ENCODE measurements at regions not wholly inside any gene's neighbourhood (a gene's known extent, or its start where the extent isn't known, plus 50 kb on each side); places are given as distances from the start of the nearest gene placed in this dataset.
"Not testable (repeated sequence)": the region's sequence is repeated elsewhere in the genome, so short reads cannot be mapped to it uniquely, and the experiment has no call there.

- H3K9me3 Mint-ChIP-seq; H3K4me3 Mint-ChIP-seq; H3K27ac Mint-ChIP-seq; H3K36me3 Mint-ChIP-seq (ENCODE audit: low read depth); H3K4me1 Mint-ChIP-seq; H3K27me3 Mint-ChIP-seq: not testable (repeated sequence)
- DNase-seq (peak; percentile 46), ATAC-seq (peak; percentile 62)
Measured at GRCh38 chr1:120357046-120357445, 57.8 kb upstream of the NBPF8 start.

GRCh38 chr1:120356170-120356569, 58.7 kb upstream of the NBPF8 start:
- ATAC-seq, result not testable (repeated sequence)

GRCh38 chr1:120354618-120355184, 60.1 kb upstream of the NBPF8 start:
- peak; percentile 48 for DNase-seq
- peak; percentile 90 for ATAC-seq
- not testable (repeated sequence) for H3K36me3 Mint-ChIP-seq (ENCODE audit: low read depth); H3K27me3 Mint-ChIP-seq; H3K4me1 Mint-ChIP-seq; H3K9me3 Mint-ChIP-seq
- peak overlapping the region; percentile 98 for H3K27ac Mint-ChIP-seq
- peak overlapping the region; percentile 77 for H3K4me3 Mint-ChIP-seq

More at GRCh38 chr1:120356170-120356569, 58.7 kb upstream of the NBPF8 start:
- not testable (repeated sequence) for H3K27ac Mint-ChIP-seq; H3K4me3 Mint-ChIP-seq; H3K9me3 Mint-ChIP-seq; H3K4me1 Mint-ChIP-seq; H3K27me3 Mint-ChIP-seq; H3K36me3 Mint-ChIP-seq (ENCODE audit: low read depth); DNase-seq

- not testable (repeated sequence) for H3K9me3 Mint-ChIP-seq; H3K4me1 Mint-ChIP-seq; H3K36me3 Mint-ChIP-seq (ENCODE audit: low read depth); H3K27ac Mint-ChIP-seq; DNase-seq; ATAC-seq; H3K27me3 Mint-ChIP-seq
- H3K4me3 Mint-ChIP-seq, result peak overlapping the region; percentile 65
Measured at GRCh38 chr1:120342231-120343073, 72.4 kb upstream of the NBPF8 start.

- not testable (repeated sequence) for H3K4me1 Mint-ChIP-seq; ATAC-seq; DNase-seq; H3K27me3 Mint-ChIP-seq; H3K36me3 Mint-ChIP-seq (ENCODE audit: low read depth); H3K9me3 Mint-ChIP-seq
- peak overlapping the region; percentile 81 for H3K4me3 Mint-ChIP-seq
- H3K27ac Mint-ChIP-seq, result peak overlapping the region; percentile 73
Measured at GRCh38 chr1:120341756-120342155, 73.1 kb upstream of the NBPF8 start.

GRCh38 chr1:120340838-120341751, 73.7 kb upstream of the NBPF8 start:
- peak; percentile 57 for DNase-seq
- ATAC-seq; H3K36me3 Mint-ChIP-seq (ENCODE audit: low read depth); H3K9me3 Mint-ChIP-seq; H3K27me3 Mint-ChIP-seq; H3K4me1 Mint-ChIP-seq: not testable (repeated sequence)
- peak overlapping the region; percentile 81 for H3K4me3 Mint-ChIP-seq
- H3K27ac Mint-ChIP-seq, result peak overlapping the region; percentile 71

GRCh38 chr1:120315738-120316137, 99.1 kb upstream of the NBPF8 start:
- not testable (repeated sequence) for H3K4me3 Mint-ChIP-seq; H3K27ac Mint-ChIP-seq; DNase-seq; H3K36me3 Mint-ChIP-seq (ENCODE audit: low read depth); ATAC-seq; H3K27me3 Mint-ChIP-seq; H3K4me1 Mint-ChIP-seq; H3K9me3 Mint-ChIP-seq

- H3K4me1 Mint-ChIP-seq; H3K9me3 Mint-ChIP-seq; H3K4me3 Mint-ChIP-seq; DNase-seq; H3K36me3 Mint-ChIP-seq (ENCODE audit: low read depth); ATAC-seq; H3K27me3 Mint-ChIP-seq; H3K27ac Mint-ChIP-seq: not testable (repeated sequence)
Measured at GRCh38 chr1:120311930-120312329, 102.9 kb upstream of the NBPF8 start.

- H3K4me1 Mint-ChIP-seq; H3K9me3 Mint-ChIP-seq; DNase-seq; H3K4me3 Mint-ChIP-seq; H3K27ac Mint-ChIP-seq; ATAC-seq; H3K27me3 Mint-ChIP-seq; H3K36me3 Mint-ChIP-seq (ENCODE audit: low read depth): not testable (repeated sequence)
Measured at GRCh38 chr1:120308940-120309578, 105.8 kb upstream of the NBPF8 start.

GRCh38 chr1:120305046-120305445, 109.8 kb upstream of the NBPF8 start:
- not testable (repeated sequence) for H3K4me3 Mint-ChIP-seq; H3K4me1 Mint-ChIP-seq; ATAC-seq; DNase-seq; H3K36me3 Mint-ChIP-seq (ENCODE audit: low read depth); H3K27me3 Mint-ChIP-seq; H3K9me3 Mint-ChIP-seq; H3K27ac Mint-ChIP-seq

- not testable (repeated sequence) for DNase-seq; H3K27ac Mint-ChIP-seq; H3K4me1 Mint-ChIP-seq; H3K4me3 Mint-ChIP-seq; ATAC-seq; H3K27me3 Mint-ChIP-seq; H3K9me3 Mint-ChIP-seq; H3K36me3 Mint-ChIP-seq (ENCODE audit: low read depth)
Measured at GRCh38 chr1:120304341-120304740, 110.5 kb upstream of the NBPF8 start.

GRCh38 chr1:120299433-120300057, 115.3 kb upstream of the NBPF8 start:
- H3K36me3 Mint-ChIP-seq (ENCODE audit: low read depth); H3K4me1 Mint-ChIP-seq; H3K27me3 Mint-ChIP-seq; H3K4me3 Mint-ChIP-seq; ATAC-seq; H3K27ac Mint-ChIP-seq; H3K9me3 Mint-ChIP-seq; DNase-seq: not testable (repeated sequence)

GRCh38 chr1:120298487-120298886, 116.3 kb upstream of the NBPF8 start:
- H3K27ac Mint-ChIP-seq; H3K4me1 Mint-ChIP-seq; ATAC-seq; H3K36me3 Mint-ChIP-seq (ENCODE audit: low read depth); H3K9me3 Mint-ChIP-seq; DNase-seq; H3K4me3 Mint-ChIP-seq; H3K27me3 Mint-ChIP-seq: not testable (repeated sequence)

- not testable (repeated sequence) for ATAC-seq
Measured at GRCh38 chr1:120297345-120297953, 117.4 kb upstream of the NBPF8 start.

More at GRCh38 chr1:120297345-120297953, 117.4 kb upstream of the NBPF8 start:
- H3K9me3 Mint-ChIP-seq; H3K4me1 Mint-ChIP-seq; H3K4me3 Mint-ChIP-seq; H3K27ac Mint-ChIP-seq; H3K27me3 Mint-ChIP-seq; H3K36me3 Mint-ChIP-seq (ENCODE audit: low read depth); DNase-seq: not testable (repeated sequence)

All from activated naive CD8-positive, alpha-beta T cell treated with anti-CD3 and anti-CD28 coated beads, Interleukin-2, amount 50 U/mL, for 24 hours (primary cell).